Thoracic aorta (tissue), 2 donors: ENCODE measurements at regions not wholly inside any gene's neighbourhood (a gene's known extent, or its start where the extent isn't known, plus 50 kb on each side); places are given as distances from the start of the nearest gene placed in this dataset.

ENCODE experiments used
- ATAC-seq: fragments of 150-250 bp; one replicate; pipeline ENCODE4 v1.8.0; 2017; ENCODE audit warnings: low read depth; ENCODE audit not compliant: insufficient number of reproducible peaks, low FRiP score
- DNase-seq: peaks from one replicate; pipeline ENCODE4 v3.0.0-alpha.2; 2020; ENCODE audit warnings: low spot score
- H3K27ac ChIP-seq, 2 donors: fragments of 200-600 bp; sonication (generic); 1 replicate in 1 of 2; 2 replicates in 1 of 2; pipeline ENCODE4 v1.5.1; 2016; ENCODE audit warnings: mild to moderate bottlenecking in 2 of 2, moderate library complexity in 2 of 2
- H3K27me3 ChIP-seq: fragments of 200-600 bp; sonication (generic); replicated peaks from 2 replicates; pipeline ENCODE4 v1.6.0; 2016; ENCODE audit warnings: mild to moderate bottlenecking; ENCODE audit not compliant: insufficient read depth
- H3K36me3 ChIP-seq: fragments of 200-600 bp; sonication (generic); one replicate; pipeline ENCODE4 v1.5.1; 2016
- H3K4me1 ChIP-seq, 2 donors: fragments of 200-600 bp; sonication (generic); 1 replicate in 1 of 2; 2 replicates in 1 of 2; pipeline versions ENCODE4 v1.5.1 to v1.6.0; 2016; ENCODE audit warnings: low read depth in 2 of 2, mild to moderate bottlenecking in 1 of 2; ENCODE audit not compliant: control insufficient read depth in 1 of 2
- H3K4me3 ChIP-seq: fragments of 200-600 bp; sonication (generic); 2 replicates; pipeline ENCODE4 v1.5.1; 2016; ENCODE audit warnings: mild to moderate bottlenecking
- H3K9me3 ChIP-seq: fragments of 200-600 bp; sonication (generic); 2 replicates; pipeline ENCODE4 v1.5.1; 2016
- CTCF ChIP-seq: fragments of 200-600 bp; sonication (generic); IDR thresholded peaks from one replicate; pipeline ENCODE4 v1.5.1; 2019; ENCODE audit warnings: antibody characterized with exemption

GRCh38 chr22:27337676-27338075, 463.9 kb downstream of the MN1 start:
- DNase-seq (no peak), ATAC-seq (no peak)
- H3K27me3 ChIP-seq, result no peaks in the 10 kb centered on the region
- no peaks in the 10 kb centered on the region for H3K36me3 ChIP-seq
- peaks cover 9% of the 10 kb centered on the region for H3K9me3 ChIP-seq
- H3K4me1 ChIP-seq, result peaks cover 0 to 10% of the 10 kb centered on the region in 2 donors
- TF ChIP-seq CTCF, result no peak
- H3K4me3 ChIP-seq, result no peak overlapping the region
- H3K27ac ChIP-seq, result no peak overlapping the region

- no peaks in the 10 kb centered on the region for H3K27me3 ChIP-seq
- ATAC-seq (no peak), DNase-seq (no peak)
- no peak for TF ChIP-seq CTCF
- H3K9me3 ChIP-seq, result peaks cover 13% of the 10 kb centered on the region
- H3K4me1 ChIP-seq, result peaks cover 0 to 10% of the 10 kb centered on the region in 2 donors
- no peaks in the 10 kb centered on the region for H3K36me3 ChIP-seq
- no peak overlapping the region for H3K27ac ChIP-seq
- H3K4me3 ChIP-seq, result no peak overlapping the region
Measured at GRCh38 chr22:27340047-27340446, 461.5 kb downstream of the MN1 start.

- Histone ChIP-seq H3K27ac (no peak overlapping the region), H3K36me3 (no peaks in the 10 kb centered on the region), H3K27me3 (no peaks in the 10 kb centered on the region), H3K4me3 (no peak overlapping the region), H3K9me3 (peaks cover 13% of the 10 kb centered on the region), H3K4me1 (no peaks in the 10 kb centered on the region)
- TF ChIP-seq CTCF, result no peak
- DNase-seq, result no peak
- ATAC-seq, result no peak
Measured at GRCh38 chr22:27344546-27344945, 457.0 kb downstream of the MN1 start.

- no peak overlapping the region for H3K4me3 ChIP-seq
- H3K4me1 ChIP-seq, result no peaks in the 10 kb centered on the region
- DNase-seq (no peak), ATAC-seq (no peak)
- TF ChIP-seq CTCF, result no peak
- H3K27ac ChIP-seq, result no peak overlapping the region
- no peaks in the 10 kb centered on the region for H3K27me3 ChIP-seq
- H3K9me3 ChIP-seq, result peaks cover 19% of the 10 kb centered on the region
- no peaks in the 10 kb centered on the region for H3K36me3 ChIP-seq
Measured at GRCh38 chr22:27345691-27346090, 455.9 kb downstream of the MN1 start.

- Histone ChIP-seq H3K9me3 (peaks cover 10% of the 10 kb centered on the region), H3K27me3 (no peaks in the 10 kb centered on the region), H3K4me1 (no peaks in the 10 kb centered on the region)
Measured at GRCh38 chr22:27347951-27348350, 453.6 kb downstream of the MN1 start.

More at GRCh38 chr22:27347951-27348350, 453.6 kb downstream of the MN1 start:
- no peak for TF ChIP-seq CTCF
- ATAC-seq (no peak), DNase-seq (no peak)
- no peaks in the 10 kb centered on the region for H3K36me3 ChIP-seq
- H3K27ac ChIP-seq, result no peak overlapping the region
- no peak overlapping the region for H3K4me3 ChIP-seq
